ENCODE measurements at regions not wholly inside any gene's neighbourhood (a gene's known extent, or its start where the extent isn't known, plus 50 kb on each side); places are given as distances from the start of the nearest gene placed in this dataset.

- H3K9me3 ChIP-seq = no peaks in the 10 kb centered on the region
- no peak overlapping the region for H3K27ac ChIP-seq (replicated peaks in 1 of 4)
- H3K36me3 ChIP-seq = no peaks in the 10 kb centered on the region
- H3K4me3 ChIP-seq = no peak overlapping the region
- peaks cover 0 to 4% (median 0%) of the 10 kb centered on the region in 4 donors for H3K27me3 ChIP-seq
- H3K4me1 ChIP-seq = no peaks in the 10 kb centered on the region
- TF ChIP-seq POLR2A (IDR thresholded peaks at IDR 0.05; ENCODE audit: low read depth) (no peak), CTCF (IDR thresholded peaks at IDR 0.05) (no peak)
- no peak for DNase-seq (ENCODE audit: extremely low spot score)
- WGBS = 72% methylated on average over 2 of the region's 2 CpGs
- intact Hi-C loops (cut with DNase I) = no loop called here
These were observed 144.5 kb upstream of the NFE2L3 start for GRCh38 chr7:26007510-26007909.

GRCh38 chr7:26008428-26008827 lies 143.6 kb upstream of the NFE2L3 start:
- Histone ChIP-seq H3K36me3 (no peaks in the 10 kb centered on the region), H3K27me3 (peaks cover 0 to 4% (median 0%) of the 10 kb centered on the region in 4 donors), H3K4me3 (no peak overlapping the region), H3K27ac (replicated peaks in 1 of 4) (no peak overlapping the region), H3K4me1 (no peaks in the 10 kb centered on the region), H3K9me3 (no peaks in the 10 kb centered on the region)
- TF ChIP-seq POLR2AphosphoS5 (IDR thresholded peaks at IDR 0.05) = no peak
- TF ChIP-seq CTCF (IDR thresholded peaks at IDR 0.05) = no peak
- no peak for TF ChIP-seq POLR2A (IDR thresholded peaks at IDR 0.05; ENCODE audit: low read depth)
- TF ChIP-seq EP300 (IDR thresholded peaks at IDR 0.05) = no peak
- intact Hi-C loops (cut with DNase I) = no loop called here
- DNase-seq (ENCODE audit: extremely low spot score) = no peak
- 83% methylated on average over 5 of the region's 5 CpGs for WGBS

- intact Hi-C loops (cut with DNase I) = no loop called here
- Histone ChIP-seq H3K4me3 (no peak overlapping the region), H3K4me1 (no peaks in the 10 kb centered on the region), H3K27ac (replicated peaks in 1 of 4) (no peak overlapping the region), H3K36me3 (no peaks in the 10 kb centered on the region), H3K27me3 (peaks cover 0 to 4% (median 0%) of the 10 kb centered on the region in 4 donors), H3K9me3 (peaks cover 0 to 10% (median 6%) of the 10 kb centered on the region in 4 donors)
- DNase-seq (ENCODE audit: extremely low spot score) = no peak
- 78% methylated on average over 9 of the region's 9 CpGs for WGBS
- TF ChIP-seq CTCF (IDR thresholded peaks at IDR 0.05) (no peak), POLR2AphosphoS5 (IDR thresholded peaks at IDR 0.05) (no peak), POLR2A (IDR thresholded peaks at IDR 0.05; ENCODE audit: low read depth) (no peak), EP300 (IDR thresholded peaks at IDR 0.05) (no peak)
These were observed 140.8 kb upstream of the NFE2L3 start for GRCh38 chr7:26011039-26011696.

GRCh38 chr7:26013551-26014083 lies 138.4 kb upstream of the NFE2L3 start:
- Histone ChIP-seq H3K27me3 (peaks cover 0 to 4% (median 0%) of the 10 kb centered on the region in 4 donors), H3K4me1 (no peaks in the 10 kb centered on the region), H3K27ac (replicated peaks in 1 of 4) (no peak overlapping the region), H3K9me3 (peaks cover 0 to 16% (median 9%) of the 10 kb centered on the region in 4 donors), H3K4me3 (no peak overlapping the region), H3K36me3 (no peaks in the 10 kb centered on the region)
- no peak for DNase-seq (ENCODE audit: extremely low spot score)
- intact Hi-C loops (cut with DNase I) = no loop called here
- 56% methylated on average over 9 of the region's 9 CpGs for WGBS
- TF ChIP-seq POLR2AphosphoS5 (IDR thresholded peaks at IDR 0.05) = no peak
- no peak for TF ChIP-seq EP300 (IDR thresholded peaks at IDR 0.05)
- TF ChIP-seq CTCF (IDR thresholded peaks at IDR 0.05) = no peak
- TF ChIP-seq POLR2A (IDR thresholded peaks at IDR 0.05; ENCODE audit: low read depth) = no peak

GRCh38 chr7:26022982-26023381 lies 129.0 kb upstream of the NFE2L3 start:
- no peaks in the 10 kb centered on the region for H3K9me3 ChIP-seq
- H3K4me1 ChIP-seq = no peaks in the 10 kb centered on the region
- TF ChIP-seq CTCF (IDR thresholded peaks at IDR 0.05) (no peak), POLR2AphosphoS5 (IDR thresholded peaks at IDR 0.05) (no peak), POLR2A (IDR thresholded peaks at IDR 0.05; ENCODE audit: low read depth) (no peak)
- no peaks in the 10 kb centered on the region for H3K27me3 ChIP-seq
- no peak overlapping the region for H3K4me3 ChIP-seq
- DNase-seq (ENCODE audit: extremely low spot score) = no peak
- no peak overlapping the region for H3K27ac ChIP-seq (replicated peaks in 1 of 4)
- intact Hi-C loops (cut with DNase I) = no loop called here
- no peaks in the 10 kb centered on the region for H3K36me3 ChIP-seq
- WGBS = 61% methylated on average over 3 of the region's 3 CpGs
